ENCODE measurements at regions not wholly inside any gene's neighbourhood (a gene's known extent, or its start where the extent isn't known, plus 50 kb on each side); places are given as distances from the start of the nearest gene placed in this dataset.

- no peak for TF ChIP-seq CTCF (IDR thresholded peaks at IDR 0.05; ENCODE audit: borderline replicate concordance, insufficient read depth, low read depth, low read length)
- H3K4me3 ChIP-seq (ENCODE audit: low read depth, low read length), result no peak overlapping the region
Measured at GRCh38 chr1:70490153-70490552, 79.1 kb downstream of the CTH start.

- TF ChIP-seq CTCF (IDR thresholded peaks at IDR 0.05; ENCODE audit: borderline replicate concordance, insufficient read depth, low read depth, low read length), result no peak
- no peak overlapping the region for H3K4me3 ChIP-seq (ENCODE audit: low read depth, low read length)
Measured at GRCh38 chr1:70495370-70495769, 84.3 kb downstream of the CTH start.

GRCh38 chr1:70496181-70496580 is 85.1 kb downstream of the CTH start:
- no peak for TF ChIP-seq CTCF (IDR thresholded peaks at IDR 0.05; ENCODE audit: borderline replicate concordance, insufficient read depth, low read depth, low read length)
- no peak overlapping the region for H3K4me3 ChIP-seq (ENCODE audit: low read depth, low read length)

GRCh38 chr1:70497152-70497551 is 86.1 kb downstream of the CTH start:
- no peak for TF ChIP-seq CTCF (IDR thresholded peaks at IDR 0.05; ENCODE audit: borderline replicate concordance, insufficient read depth, low read depth, low read length)
- no peak overlapping the region for H3K4me3 ChIP-seq (ENCODE audit: low read depth, low read length)

- TF ChIP-seq CTCF (IDR thresholded peaks at IDR 0.05; ENCODE audit: borderline replicate concordance, insufficient read depth, low read depth, low read length), result no peak
- H3K4me3 ChIP-seq (ENCODE audit: low read depth, low read length), result no peak overlapping the region
Measured at GRCh38 chr1:70498666-70499065, 87.6 kb downstream of the CTH start.

- no peak for TF ChIP-seq CTCF (IDR thresholded peaks at IDR 0.05; ENCODE audit: borderline replicate concordance, insufficient read depth, low read depth, low read length)
Measured at GRCh38 chr1:70499695-70500094, 88.6 kb downstream of the CTH start.

GRCh38 chr1:70503358-70503757 is 92.3 kb downstream of the CTH start:
- H3K4me3 ChIP-seq (ENCODE audit: low read depth, low read length), result no peak overlapping the region
- no peak for TF ChIP-seq CTCF (IDR thresholded peaks at IDR 0.05; ENCODE audit: borderline replicate concordance, insufficient read depth, low read depth, low read length)

More at GRCh38 chr1:70499695-70500094, 88.6 kb downstream of the CTH start:
- H3K4me3 ChIP-seq (ENCODE audit: low read depth, low read length), result no peak overlapping the region

Data from GM12875 (cell line).